ENCODE measurements at regions not wholly inside any gene's neighbourhood (a gene's known extent, or its start where the extent isn't known, plus 50 kb on each side); places are given as distances from the start of the nearest gene placed in this dataset.
"Not testable (repeated sequence)": the region's sequence is repeated elsewhere in the genome, so short reads cannot be mapped to it uniquely, and the experiment has no call there.

DNA sequence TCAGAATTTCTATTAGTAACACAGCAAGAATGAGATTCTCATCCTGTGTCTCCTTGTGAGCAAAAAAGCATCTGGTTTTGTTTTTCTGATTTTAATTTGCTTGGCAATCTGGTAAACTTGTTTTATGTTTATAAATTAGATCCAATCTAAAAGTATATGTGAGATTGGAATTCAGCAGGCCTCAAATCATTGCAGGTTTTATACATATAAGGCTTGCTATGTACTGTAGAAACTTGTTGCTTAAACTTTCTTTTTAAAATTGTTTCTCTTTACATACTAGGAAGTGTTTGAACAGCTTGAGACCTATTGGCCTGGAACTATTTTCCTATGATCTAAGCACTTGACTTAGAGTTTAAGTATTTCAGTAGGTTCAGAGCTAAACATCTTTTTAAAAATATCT is 1037.8 kb downstream of the NR2F1-AS1 start:
- DNase-seq (ENCODE audit: low read depth), result no peak
- H3K4me3 ChIP-seq (replicated peaks; ENCODE audit: low read depth, low read length), result no peak overlapping the region
- TF ChIP-seq, protein P1, sequence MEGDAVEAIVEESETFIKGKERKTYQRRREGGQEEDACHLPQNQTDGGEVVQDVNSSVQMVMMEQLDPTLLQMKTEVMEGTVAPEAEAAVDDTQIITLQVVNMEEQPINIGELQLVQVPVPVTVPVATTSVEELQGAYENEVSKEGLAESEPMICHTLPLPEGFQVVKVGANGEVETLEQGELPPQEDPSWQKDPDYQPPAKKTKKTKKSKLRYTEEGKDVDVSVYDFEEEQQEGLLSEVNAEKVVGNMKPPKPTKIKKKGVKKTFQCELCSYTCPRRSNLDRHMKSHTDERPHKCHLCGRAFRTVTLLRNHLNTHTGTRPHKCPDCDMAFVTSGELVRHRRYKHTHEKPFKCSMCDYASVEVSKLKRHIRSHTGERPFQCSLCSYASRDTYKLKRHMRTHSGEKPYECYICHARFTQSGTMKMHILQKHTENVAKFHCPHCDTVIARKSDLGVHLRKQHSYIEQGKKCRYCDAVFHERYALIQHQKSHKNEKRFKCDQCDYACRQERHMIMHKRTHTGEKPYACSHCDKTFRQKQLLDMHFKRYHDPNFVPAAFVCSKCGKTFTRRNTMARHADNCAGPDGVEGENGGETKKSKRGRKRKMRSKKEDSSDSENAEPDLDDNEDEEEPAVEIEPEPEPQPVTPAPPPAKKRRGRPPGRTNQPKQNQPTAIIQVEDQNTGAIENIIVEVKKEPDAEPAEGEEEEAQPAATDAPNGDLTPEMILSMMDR (IDR thresholded peaks at IDR 0.05; ENCODE audit: low read length, missing control alignments), result no peak

DNA sequence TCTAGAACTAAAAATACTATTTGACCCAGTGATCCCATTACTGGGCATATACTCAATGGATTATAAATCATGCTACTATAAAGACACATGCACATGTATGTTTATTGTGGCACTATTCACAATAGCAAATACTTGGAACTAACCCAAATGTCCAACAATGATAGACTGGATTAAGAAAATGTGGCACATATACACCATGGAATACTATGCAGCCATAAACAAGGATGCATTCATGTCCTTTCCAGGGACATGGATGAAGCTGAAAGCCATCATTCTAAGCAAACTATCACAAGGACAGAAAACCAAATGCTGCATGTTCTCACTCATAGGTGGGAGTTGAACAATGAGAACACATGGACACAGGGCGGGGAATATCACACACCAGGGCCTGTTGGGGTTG is 1039.0 kb downstream of the NR2F1-AS1 start:
- DNase-seq (ENCODE audit: low read depth); H3K4me3 ChIP-seq (replicated peaks; ENCODE audit: low read depth, low read length): not testable (repeated sequence)

DNA sequence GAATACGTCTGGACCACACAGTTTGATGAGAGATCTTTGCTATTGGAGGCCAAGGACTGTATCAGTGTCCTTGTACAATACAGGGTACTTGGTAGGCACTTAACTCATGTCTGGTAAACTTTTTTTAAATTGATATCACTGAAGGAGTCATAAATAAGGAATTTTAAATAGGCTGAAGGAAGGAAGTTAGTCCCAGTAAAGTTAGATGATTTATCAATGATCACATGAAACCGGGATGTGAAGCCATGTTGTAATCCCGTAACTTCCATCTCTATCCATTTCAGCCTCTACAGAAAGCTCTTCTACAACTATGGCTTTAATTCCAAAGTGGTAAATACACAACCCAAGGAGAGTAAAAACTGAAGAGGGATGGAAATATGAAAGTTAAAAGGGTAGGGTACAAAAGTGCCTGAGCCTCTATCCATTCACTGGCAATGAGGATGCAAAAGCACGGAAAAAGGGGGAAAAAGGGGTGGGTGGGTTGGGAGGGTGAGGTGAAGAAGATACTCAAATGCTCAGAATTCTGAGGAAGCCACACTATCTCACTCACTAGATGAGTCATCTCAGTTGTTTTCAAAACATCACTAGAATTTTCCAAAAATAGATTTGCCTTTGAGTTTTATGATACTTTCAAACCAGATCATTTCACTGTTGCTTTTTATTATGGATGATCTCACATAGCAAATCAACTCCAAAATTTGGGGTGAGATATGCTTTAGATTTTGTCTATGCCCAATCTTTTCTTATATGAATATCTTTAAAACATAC is 1053.5 kb downstream of the NR2F1-AS1 start:
- DNase-seq (ENCODE audit: low read depth), result peak; percentile 30
- TF ChIP-seq, protein P1 (IDR thresholded peaks at IDR 0.05; ENCODE audit: low read length, missing control alignments), result no peak
- no peak overlapping the region for H3K4me3 ChIP-seq (replicated peaks; ENCODE audit: low read depth, low read length)

DNA sequence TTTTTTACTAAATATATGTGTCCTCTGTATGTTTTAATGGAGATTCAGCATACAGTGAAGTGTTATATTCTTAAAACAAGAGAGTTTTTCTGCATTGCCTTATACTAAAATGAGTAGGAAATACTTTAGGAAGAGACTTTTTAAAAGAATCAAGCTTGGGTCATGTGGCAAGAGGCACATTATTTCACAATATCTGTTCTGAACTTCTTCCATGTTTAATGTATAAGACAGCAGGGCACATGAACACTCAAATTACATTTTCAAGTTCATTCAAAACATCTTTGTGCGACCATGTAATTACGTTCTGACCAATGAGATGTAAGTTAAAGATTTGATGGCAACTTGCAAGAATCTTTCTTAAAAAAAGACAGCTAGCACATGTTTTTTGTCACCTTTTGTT is 1055.9 kb downstream of the NR2F1-AS1 start:
- peak; percentile 27 for DNase-seq (ENCODE audit: low read depth)

DNA sequence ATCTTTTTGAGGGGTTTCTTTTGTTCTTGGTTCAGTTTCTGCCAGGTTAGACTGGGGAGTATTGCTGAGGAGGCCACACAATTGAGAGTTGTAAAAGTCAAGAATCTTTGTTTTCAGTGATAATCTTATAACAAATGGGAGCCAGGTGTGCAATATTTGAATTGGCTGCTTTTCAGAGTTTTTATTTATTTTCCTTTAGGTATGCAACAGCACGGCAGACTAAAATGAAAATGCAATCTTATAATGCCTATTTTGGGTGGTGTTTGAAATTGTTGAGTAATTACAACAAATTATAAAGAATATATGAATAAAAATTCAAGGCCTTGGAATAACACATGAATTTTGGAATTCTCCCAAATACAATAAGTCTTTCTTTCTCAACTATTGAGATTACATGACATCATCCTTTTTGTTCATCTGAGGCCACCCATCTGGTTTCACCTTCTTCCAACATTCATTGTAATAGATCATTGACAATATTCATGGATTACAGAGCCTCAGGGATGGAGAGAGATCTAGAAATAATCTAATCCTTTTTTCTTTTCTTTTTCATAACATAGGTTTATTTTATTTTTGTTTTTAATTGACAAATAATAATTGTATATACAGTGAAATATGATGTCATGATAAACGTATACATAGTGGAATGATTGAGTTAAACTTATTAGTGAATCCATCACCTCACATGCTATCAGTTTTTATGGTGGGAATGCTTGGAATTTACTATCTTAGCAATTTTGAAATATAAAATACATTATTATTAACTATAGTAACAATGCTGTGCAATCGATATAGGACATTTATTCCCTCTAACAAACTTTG is 1061.0 kb downstream of the NR2F1-AS1 start:
- peak; percentile 21 for DNase-seq (ENCODE audit: low read depth)
- TF ChIP-seq, protein P1 (IDR thresholded peaks at IDR 0.05; ENCODE audit: low read length, missing control alignments), result no peak
- H3K4me3 ChIP-seq (replicated peaks; ENCODE audit: low read depth, low read length), result no peak overlapping the region

More for the DNA sequence above, 1055.9 kb downstream of the NR2F1-AS1 start:
- TF ChIP-seq, protein P1 (IDR thresholded peaks at IDR 0.05; ENCODE audit: low read length, missing control alignments), result no peak
- H3K4me3 ChIP-seq (replicated peaks; ENCODE audit: low read depth, low read length), result no peak overlapping the region

DNA sequence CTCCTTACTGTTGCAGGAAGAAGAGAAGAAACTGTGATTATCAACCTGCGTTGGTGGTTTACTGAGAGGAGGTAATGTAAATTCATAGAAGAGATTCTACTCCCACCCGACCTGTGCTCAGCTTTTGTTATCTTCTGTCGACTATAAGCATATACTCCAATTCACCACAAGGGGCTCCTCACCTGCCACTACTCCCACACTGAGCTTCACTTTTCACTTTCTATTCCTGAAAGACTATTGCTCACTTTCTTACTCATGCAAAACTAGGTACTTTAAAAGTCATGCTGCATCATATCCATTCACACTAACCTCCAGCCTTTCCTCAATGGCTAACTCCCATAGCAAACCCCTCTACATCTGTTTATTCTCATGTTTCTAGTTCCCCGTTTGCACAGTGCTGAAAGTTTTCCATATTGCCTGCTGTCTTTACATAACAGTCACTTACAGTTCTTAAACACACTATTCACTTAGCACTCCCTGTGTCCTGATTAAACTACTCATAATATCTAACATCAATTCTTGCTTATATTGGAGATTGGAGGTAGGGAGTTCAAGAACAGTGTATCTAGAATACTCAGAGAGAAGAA is 1062.6 kb downstream of the NR2F1-AS1 start:
- DNase-seq (ENCODE audit: low read depth), result peak; percentile 67
- TF ChIP-seq, protein P1 (IDR thresholded peaks at IDR 0.05; ENCODE audit: low read length, missing control alignments), result peak; percentile 82
- H3K4me3 ChIP-seq (replicated peaks; ENCODE audit: low read depth, low read length), result no peak overlapping the region

DNA sequence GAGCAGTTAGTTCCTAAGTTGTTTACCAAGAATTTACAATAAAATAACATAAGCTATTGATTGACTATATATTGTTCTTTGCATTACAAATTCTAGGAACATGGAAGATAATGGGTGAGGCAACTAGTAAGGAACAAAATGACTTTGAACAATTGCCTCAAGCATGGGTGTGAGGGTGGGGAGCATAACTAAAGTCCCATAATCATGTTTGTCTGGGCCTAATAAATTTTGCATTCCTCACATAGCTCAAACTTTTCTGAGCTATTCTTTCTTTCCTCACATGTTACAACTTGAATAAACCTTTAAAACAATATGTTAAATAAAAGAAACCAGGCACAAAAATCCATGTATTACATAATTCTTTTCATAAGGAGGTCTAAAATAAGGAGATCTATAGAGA is 1066.1 kb downstream of the NR2F1-AS1 start:
- DNase-seq (ENCODE audit: low read depth), result no peak
- TF ChIP-seq, protein P1 (IDR thresholded peaks at IDR 0.05; ENCODE audit: low read length, missing control alignments), result no peak

More for the DNA sequence above, 1066.1 kb downstream of the NR2F1-AS1 start:
- H3K4me3 ChIP-seq (replicated peaks; ENCODE audit: low read depth, low read length), result no peak overlapping the region
